RKO (cell line): ENCODE measurements at regions not wholly inside any gene's neighbourhood (a gene's known extent, or its start where the extent isn't known, plus 50 kb on each side); places are given as distances from the start of the nearest gene placed in this dataset.

Experiments used
- DNase-seq: peaks from one replicate; pipeline ENCODE4 v3.0.0-alpha.2; 2016; ENCODE audit warnings: low spot score

- no peak for DNase-seq
These were observed 417.2 kb downstream of the TTLL7 start for GRCh38 chr1:83581747-83582146.

DNA sequence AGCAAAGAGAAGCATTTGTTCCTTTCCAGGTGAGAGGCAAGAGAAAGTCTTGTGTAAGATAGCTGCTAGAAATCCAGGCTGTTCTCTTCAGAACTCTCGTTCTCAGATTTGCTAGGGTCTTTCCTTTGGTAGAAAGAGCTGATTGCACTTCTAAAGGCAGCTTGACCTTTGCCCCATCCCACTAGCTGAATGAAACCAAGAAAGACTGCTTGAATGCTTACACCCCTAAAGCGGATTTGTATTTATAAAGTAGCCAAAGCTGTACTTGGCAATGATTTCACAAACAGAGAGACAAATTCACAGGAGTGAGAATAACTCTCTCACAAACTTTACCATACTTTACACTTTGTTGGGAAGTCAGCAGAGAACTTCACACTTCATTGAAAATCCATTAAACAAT lies 424.1 kb downstream of the TTLL7 start:
- DNase-seq: no peak

DNA sequence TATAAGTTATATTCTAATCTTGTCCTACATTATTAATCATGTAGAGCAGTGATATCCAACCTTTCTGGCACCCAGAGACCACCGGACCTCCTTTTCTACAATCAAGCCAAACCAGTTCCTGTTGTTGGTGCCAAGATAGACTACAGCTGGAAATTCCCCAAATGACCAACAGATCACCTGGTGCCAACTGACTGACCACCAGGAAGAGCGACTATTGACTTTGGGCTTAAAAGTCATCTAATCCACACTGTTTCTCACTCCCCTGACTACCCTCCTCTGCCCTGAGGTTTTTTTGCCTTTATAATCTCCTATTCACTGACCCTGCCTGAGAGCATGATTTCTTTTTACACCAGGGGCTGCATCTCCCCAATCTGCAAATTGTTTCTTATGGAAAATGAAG lies 425.2 kb downstream of the TTLL7 start:
- DNase-seq: no peak

GRCh38 chr1:83571536-83571935 lies 427.4 kb downstream of the TTLL7 start:
- no peak for DNase-seq

DNA sequence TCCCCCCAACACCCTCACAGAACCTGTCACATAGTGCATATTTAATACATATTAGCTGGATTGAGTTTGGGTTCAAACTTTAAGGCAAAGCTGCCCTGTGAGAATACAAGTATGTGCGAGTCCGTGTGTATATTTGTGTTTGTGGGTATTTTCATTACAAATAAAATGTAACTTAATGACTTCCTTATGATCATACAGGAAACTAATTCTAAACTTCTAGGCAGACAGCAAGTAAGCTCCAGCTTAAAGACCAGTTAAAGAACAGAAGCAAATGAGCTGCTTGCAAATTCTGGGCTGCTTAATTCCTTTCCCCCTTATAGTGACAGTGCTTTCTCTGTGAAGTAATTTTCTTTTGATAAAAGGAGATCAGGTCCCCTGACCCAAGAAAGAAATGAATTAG lies 437.6 kb downstream of the TTLL7 start:
- no peak for DNase-seq

DNA sequence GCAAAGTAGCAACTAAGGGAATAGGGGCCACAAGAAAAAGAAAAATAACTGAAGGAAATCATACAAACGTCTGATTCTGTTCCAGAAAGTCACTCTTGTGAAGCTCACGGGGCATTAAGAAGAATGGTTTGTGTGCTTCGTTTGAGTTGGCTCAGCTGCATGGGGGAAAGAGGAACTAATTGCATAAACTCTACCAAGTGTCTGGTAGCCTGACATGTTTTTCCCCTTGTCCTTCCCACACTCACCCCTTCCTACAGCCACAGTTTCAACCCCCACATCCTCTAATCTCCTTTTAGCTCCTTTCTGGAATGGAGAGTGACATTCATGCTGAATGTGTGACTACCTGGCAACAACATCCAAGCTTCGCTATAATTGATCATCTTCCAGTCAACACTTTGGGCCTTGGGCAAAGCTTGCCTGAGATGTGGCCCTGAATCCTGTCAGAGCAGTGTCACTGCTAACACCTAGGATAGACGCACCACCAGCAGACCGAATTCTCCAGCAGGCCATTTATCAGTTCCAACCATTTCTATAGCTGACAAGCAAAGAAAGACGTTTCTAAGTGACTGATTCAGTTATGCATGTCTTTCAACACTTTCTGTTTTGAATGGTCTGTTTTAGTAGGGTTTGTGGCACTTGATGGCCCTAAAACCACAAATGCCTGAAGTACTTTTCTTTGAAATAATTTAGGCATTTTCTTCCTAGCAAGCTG lies 439.6 kb downstream of the TTLL7 start:
- no peak for DNase-seq

GRCh38 chr1:83555871-83556270 lies 443.1 kb downstream of the TTLL7 start:
- no peak for DNase-seq

GRCh38 chr1:83554174-83554573 lies 444.8 kb downstream of the TTLL7 start:
- DNase-seq: no peak

DNA sequence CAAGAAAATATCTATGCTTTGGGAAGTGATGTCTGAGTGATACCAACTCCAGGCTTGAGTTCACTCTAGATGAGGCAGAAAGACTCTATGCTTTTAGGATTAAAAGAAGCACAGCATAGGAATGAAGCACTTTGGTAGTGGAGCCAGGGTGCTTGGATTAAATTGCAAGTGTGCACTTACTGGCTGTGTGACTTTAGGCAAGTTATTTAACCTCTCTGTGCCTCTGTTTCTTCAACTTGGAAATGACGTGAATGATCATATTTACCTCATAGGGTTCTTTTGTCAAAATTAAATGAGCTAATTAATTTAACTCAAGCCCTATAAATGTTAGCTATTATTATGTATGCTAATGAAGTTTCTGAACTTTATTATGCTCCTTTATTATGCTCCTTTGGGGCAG lies 446.1 kb downstream of the TTLL7 start:
- no peak for DNase-seq

DNA sequence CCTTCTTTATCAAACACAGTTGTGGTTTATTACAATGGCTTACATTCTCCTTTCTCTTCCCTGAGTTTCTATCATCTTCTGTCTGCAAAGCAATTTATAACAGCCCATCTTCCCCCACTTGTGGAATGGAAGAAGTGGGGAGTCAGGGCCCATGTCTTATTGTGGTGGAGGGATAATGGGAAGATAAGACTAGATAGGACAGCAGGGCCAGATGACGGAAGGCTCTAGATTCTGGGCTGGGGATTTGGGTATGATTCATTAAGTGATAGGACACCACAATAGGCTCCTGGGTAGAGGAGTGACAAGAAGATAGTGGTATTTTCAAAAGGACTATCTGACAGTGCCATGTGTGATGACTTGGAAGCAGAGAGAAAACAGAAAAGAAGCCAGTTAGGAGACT lies 450.6 kb downstream of the TTLL7 start:
- no peak for DNase-seq

GRCh38 chr1:83547901-83548300 lies 451.0 kb downstream of the TTLL7 start:
- DNase-seq: no peak

DNA sequence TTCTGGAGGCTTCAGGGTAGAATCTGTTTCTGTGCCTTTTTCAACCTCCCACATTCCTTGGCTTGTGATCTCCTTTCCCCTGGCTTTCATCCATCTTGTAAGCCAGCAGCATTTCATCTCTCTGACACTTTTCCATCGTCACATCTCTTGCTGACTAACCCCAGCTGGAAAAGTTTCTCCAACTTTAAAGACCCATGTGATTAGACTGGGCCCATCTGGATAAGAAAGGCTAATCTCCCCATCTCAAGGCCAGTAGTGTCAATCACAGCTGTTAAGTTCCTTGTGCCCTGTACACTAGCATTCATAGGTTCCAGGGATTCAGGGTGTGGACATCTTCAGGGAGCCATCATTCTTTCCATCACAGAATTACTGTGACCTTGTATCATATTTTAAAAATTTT lies 452.1 kb downstream of the TTLL7 start:
- DNase-seq: no peak

- peak; percentile 15 for DNase-seq
These were observed 453.7 kb downstream of the TTLL7 start for GRCh38 chr1:83545066-83545862.

GRCh38 chr1:83543222-83543973 lies 455.5 kb downstream of the TTLL7 start:
- DNase-seq: no peak

DNA sequence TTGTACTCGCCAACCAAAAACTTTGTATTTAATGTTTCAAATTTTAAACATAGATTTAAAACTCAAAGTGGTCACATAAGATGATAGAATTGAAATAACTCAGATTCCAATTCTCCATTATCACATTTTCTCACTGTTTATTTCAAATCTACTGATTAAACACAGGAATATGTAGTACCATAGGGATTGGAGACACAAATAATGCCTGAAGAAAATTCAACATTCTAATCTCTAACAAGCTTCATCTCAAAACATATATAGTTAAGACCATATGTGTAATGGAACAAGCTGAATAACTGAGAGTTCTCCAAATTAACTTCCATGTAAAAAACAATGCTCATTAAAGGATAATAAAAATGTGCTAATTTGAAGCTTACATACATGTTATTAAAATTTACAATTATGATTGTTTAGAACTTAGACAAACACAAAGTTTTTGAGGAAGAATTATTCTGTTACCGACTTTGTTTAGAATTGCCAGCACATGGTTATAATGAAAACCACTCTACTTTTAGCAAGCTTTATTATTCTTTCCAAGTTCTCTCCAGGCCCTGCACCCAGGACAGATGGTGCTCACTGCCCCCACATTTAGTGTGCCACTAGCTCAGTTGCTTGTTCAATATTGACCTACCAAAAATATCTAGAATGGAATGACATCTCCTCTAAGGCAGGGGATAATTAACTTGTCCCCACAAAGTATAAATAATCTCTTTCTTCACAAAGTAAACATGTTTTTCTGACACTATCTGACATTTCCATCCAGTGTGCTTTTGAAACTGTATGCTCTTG lies 467.2 kb downstream of the TTLL7 start:
- DNase-seq: no peak

- no peak for DNase-seq
These were observed 468.4 kb downstream of the TTLL7 start for GRCh38 chr1:83530506-83530905.

DNA sequence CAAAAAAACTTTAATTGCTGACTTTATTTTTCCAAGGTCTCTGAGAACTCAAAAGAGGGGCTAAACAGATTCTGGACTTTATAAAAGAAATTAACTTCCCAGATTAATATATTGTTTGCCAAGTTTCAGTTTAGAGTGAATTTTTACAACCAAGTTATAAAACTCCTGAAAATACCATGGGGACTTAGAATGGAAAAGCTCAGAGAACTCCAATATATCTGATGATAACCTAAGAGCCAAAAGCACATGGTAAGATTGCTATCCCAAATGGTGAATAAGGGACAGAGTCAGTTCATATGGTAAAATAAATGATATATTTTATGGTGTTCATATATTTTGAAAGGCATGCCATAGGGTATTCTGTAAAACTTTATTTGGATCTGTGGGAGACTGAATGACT lies 470.9 kb downstream of the TTLL7 start:
- no peak for DNase-seq

DNA sequence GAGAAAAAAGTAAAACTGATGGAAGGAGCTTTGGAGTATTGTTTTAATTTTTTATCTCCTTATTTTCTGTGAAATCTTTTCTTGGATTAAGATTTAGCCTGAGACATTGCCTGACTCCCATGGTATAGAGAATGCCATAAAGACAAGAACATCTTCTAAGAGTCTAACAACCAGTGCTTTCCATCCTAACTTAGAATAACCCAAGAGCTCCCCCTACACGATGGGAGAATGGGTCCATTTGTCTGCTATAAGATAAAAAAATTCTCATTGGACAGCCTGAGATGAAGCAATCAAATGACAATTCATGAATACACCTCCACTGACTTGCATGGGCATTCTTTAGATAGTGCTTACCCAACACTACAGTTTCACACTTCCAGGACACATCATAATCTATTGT lies 478.1 kb downstream of the TTLL7 start:
- peak; percentile 1 for DNase-seq

DNA sequence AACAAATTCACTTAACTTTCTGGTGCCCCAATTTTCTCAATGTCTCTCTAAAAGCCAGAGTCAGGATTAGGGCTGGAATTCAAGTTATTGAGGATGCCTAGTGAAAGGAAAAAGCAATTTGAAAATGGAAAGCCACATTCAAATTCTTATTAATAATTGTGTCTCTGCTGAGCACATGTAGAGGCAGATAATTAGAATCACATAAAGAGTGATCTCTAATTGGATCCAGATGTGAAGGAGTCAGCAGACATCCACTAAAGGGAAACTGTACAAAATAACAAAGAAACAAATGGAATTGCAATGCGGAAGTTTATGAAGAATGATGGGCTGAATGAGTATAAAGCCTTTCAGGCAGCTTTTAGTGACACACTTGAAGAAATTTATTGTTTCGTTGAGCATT lies 482.6 kb downstream of the TTLL7 start:
- DNase-seq: no peak

- DNase-seq: no peak
These were observed 483.3 kb downstream of the TTLL7 start for GRCh38 chr1:83515578-83516154.

DNA sequence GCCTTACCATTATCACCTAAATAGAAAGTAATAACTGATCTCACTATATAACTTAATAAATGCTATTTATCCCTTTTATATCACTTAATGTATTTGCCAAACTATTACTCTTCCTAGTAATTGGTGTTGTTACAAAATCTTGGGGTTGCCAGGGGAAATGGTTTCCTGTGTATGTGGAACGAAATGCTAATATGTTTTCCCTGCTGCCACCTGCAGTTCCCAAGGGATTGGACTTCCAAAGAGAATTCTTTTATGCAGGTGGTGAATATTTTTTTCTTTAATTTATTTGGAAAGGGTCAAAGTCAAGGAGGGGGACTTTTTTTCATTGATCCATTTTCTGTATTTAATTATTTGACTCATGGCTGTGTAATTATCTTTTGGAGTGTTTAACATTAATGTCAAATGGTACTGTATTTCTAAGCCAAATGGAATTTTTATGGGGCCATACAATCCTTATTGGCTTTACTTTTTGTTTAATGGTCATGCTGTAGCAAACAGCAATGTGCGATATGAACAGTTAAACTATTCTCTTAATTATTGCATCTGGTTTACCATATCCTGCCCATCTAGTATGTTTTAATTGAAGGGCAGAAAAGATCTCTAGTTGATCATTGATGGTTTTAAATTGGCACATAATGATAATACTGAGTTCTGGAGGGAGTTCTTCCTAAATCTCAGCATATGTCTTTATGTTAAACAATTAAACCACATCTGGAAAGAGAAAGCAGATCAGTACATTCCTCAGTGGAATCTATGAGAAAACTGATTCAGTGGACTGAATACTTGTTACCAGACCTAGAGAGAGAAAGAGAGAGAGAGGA lies 486.3 kb downstream of the TTLL7 start:
- DNase-seq: no peak
